Osteoblast (primary cell): ENCODE measurements at regions not wholly inside any gene's neighbourhood (a gene's known extent, or its start where the extent isn't known, plus 50 kb on each side); places are given as distances from the start of the nearest gene placed in this dataset.
A peak's percentile ranks its signal among the peaks of the same experiment; 100 is the strongest.

Source experiments
- DNase-seq: peaks from one replicate; pipeline ENCODE4 v3.0.0; 2011; ENCODE audit warnings: low spot score, mixed read lengths; ENCODE audit not compliant: insufficient read length; ENCODE audit errors: missing footprints
- H2AFZ ChIP-seq: 2 replicates; pipeline ENCODE4 v1.6.0; 2011; ENCODE audit warnings: mild to moderate bottlenecking, low read length
- H3K27ac ChIP-seq: 2 replicates; pipeline ENCODE4 v1.5.1; 2011; ENCODE audit warnings: mild to moderate bottlenecking, low read depth, low read length, moderate library complexity
- H3K27me3 ChIP-seq: 2 replicates; pipeline ENCODE4 v1.6.0; 2012; ENCODE audit warnings: mild to moderate bottlenecking, control low read depth, inconsistent platforms, low read length, moderate library complexity; ENCODE audit not compliant: insufficient read depth
- H3K36me3 ChIP-seq: 2 replicates; pipeline ENCODE4 v1.5.1; 2011; ENCODE audit warnings: mild to moderate bottlenecking, low read length, control low read depth, moderate library complexity; ENCODE audit not compliant: insufficient read depth
- H3K4me1 ChIP-seq: 2 replicates; pipeline ENCODE4 v1.5.1; 2011; ENCODE audit warnings: mild to moderate bottlenecking, low read length, control low read depth, moderate library complexity; ENCODE audit not compliant: insufficient read depth
- H3K4me2 ChIP-seq: 2 replicates; pipeline ENCODE4 v1.6.0; 2011; ENCODE audit warnings: mild to moderate bottlenecking, low read length; ENCODE audit not compliant: insufficient read depth
- H3K4me3 ChIP-seq: fragments of 200-600 bp; sonication (generic); 3 replicates; pipeline ENCODE4 v1.5.1; 2012; ENCODE audit warnings: mild to moderate bottlenecking, low read length, inconsistent platforms; ENCODE audit not compliant: insufficient read depth
- H3K79me2 ChIP-seq: 2 replicates; pipeline ENCODE4 v1.6.0; 2012; ENCODE audit warnings: mild to moderate bottlenecking, low read length, control low read depth, inconsistent platforms; ENCODE audit not compliant: insufficient read depth
- H3K9me3 ChIP-seq: 2 replicates; pipeline ENCODE4 v1.5.1; 2011; ENCODE audit warnings: low read depth, low read length, control low read depth
- H4K20me1 ChIP-seq: 2 replicates; pipeline ENCODE4 v1.6.0; 2012; ENCODE audit warnings: mild to moderate bottlenecking, low read length, control low read depth; ENCODE audit not compliant: insufficient read depth
- CTCF ChIP-seq: IDR thresholded peaks from 2 replicates; pipeline ENCODE4 v1.5.1; 2011; ENCODE audit warnings: mild to moderate bottlenecking, low read depth, low read length, moderate library complexity; ENCODE audit errors: extremely low read depth

GRCh38 chr14:42460673-42461072 is 854.0 kb downstream of the LRFN5 start:
- H3K4me2 ChIP-seq: no peak overlapping the region
- H3K4me1 ChIP-seq: no peaks in the 10 kb centered on the region
- no peak overlapping the region for H3K27ac ChIP-seq
- H3K36me3 ChIP-seq: no peaks in the 10 kb centered on the region
- peaks cover 4% of the 10 kb centered on the region for H3K9me3 ChIP-seq
- H3K27me3 ChIP-seq: no peaks in the 10 kb centered on the region
- H3K79me2 ChIP-seq: no peaks in the 10 kb centered on the region
- H4K20me1 ChIP-seq: no peaks in the 10 kb centered on the region
- no peak overlapping the region for H3K4me3 ChIP-seq
- DNase-seq: no peak
- no peak for TF ChIP-seq CTCF
- no peak overlapping the region for H2AFZ ChIP-seq

GRCh38 chr14:42459171-42459685 is 852.6 kb downstream of the LRFN5 start:
- Histone ChIP-seq H2AFZ (no peak overlapping the region), H3K36me3 (no peaks in the 10 kb centered on the region), H3K27me3 (no peaks in the 10 kb centered on the region), H3K4me3 (no peak overlapping the region), H3K79me2 (no peaks in the 10 kb centered on the region), H3K27ac (no peak overlapping the region), H3K9me3 (peaks cover 4% of the 10 kb centered on the region), H3K4me2 (no peak overlapping the region), H3K4me1 (no peaks in the 10 kb centered on the region), H4K20me1 (no peaks in the 10 kb centered on the region)
- no peak for TF ChIP-seq CTCF
- DNase-seq: no peak

GRCh38 chr14:42441615-42442014 is 834.9 kb downstream of the LRFN5 start:
- Histone ChIP-seq H2AFZ (no peak overlapping the region), H3K79me2 (no peaks in the 10 kb centered on the region), H3K4me2 (no peak overlapping the region), H3K36me3 (no peaks in the 10 kb centered on the region), H3K4me1 (no peaks in the 10 kb centered on the region), H3K27me3 (no peaks in the 10 kb centered on the region), H3K27ac (no peak overlapping the region), H3K9me3 (no peaks in the 10 kb centered on the region), H4K20me1 (no peaks in the 10 kb centered on the region), H3K4me3 (no peak overlapping the region)
- DNase-seq: peak; percentile 25
- TF ChIP-seq CTCF: no peak

- no peaks in the 10 kb centered on the region for H3K9me3 ChIP-seq
- DNase-seq: no peak
- no peaks in the 10 kb centered on the region for H4K20me1 ChIP-seq
- no peak overlapping the region for H2AFZ ChIP-seq
- H3K27me3 ChIP-seq: no peaks in the 10 kb centered on the region
- H3K4me2 ChIP-seq: no peak overlapping the region
- no peak overlapping the region for H3K4me3 ChIP-seq
- no peak overlapping the region for H3K27ac ChIP-seq
- no peaks in the 10 kb centered on the region for H3K4me1 ChIP-seq
- no peaks in the 10 kb centered on the region for H3K79me2 ChIP-seq
- TF ChIP-seq CTCF: no peak
- no peaks in the 10 kb centered on the region for H3K36me3 ChIP-seq
Measured at GRCh38 chr14:42437809-42438208, 831.1 kb downstream of the LRFN5 start.
